Mesenchymal stem cell (in vitro differentiated cells and primary cell): ENCODE measurements at regions not wholly inside any gene's neighbourhood (a gene's known extent, or its start where the extent isn't known, plus 50 kb on each side); places are given as distances from the start of the nearest gene placed in this dataset.

Experiments
- DNase-seq: peaks from one replicate; pipeline ENCODE4 v3.0.0-alpha.2; 2013
- H2AFZ ChIP-seq: one replicate; pipeline ENCODE4 v1.6.1; 2013; ENCODE audit warnings: low read depth, mild to moderate bottlenecking, control low read depth, inconsistent platforms, low read length, moderate library complexity
- H2AK5ac ChIP-seq: 2 replicates; pipeline ENCODE4 v1.6.1; 2013; ENCODE audit warnings: low read length, moderate library complexity, mild to moderate bottlenecking, inconsistent platforms; ENCODE audit not compliant: severe bottlenecking
- H2BK120ac ChIP-seq: one replicate; pipeline ENCODE4 v1.6.1; 2013; ENCODE audit warnings: low read depth, mild to moderate bottlenecking, inconsistent platforms, low read length, moderate library complexity
- H2BK12ac ChIP-seq, 2 experiments: one replicate each; pipeline ENCODE4 v1.6.1; 2013; ENCODE audit warnings: inconsistent platforms in 2 of 2, low read length in 2 of 2, mild to moderate bottlenecking in 2 of 2, moderate library complexity in 2 of 2, control low read depth in 1 of 2
- H2BK15ac ChIP-seq: one replicate; pipeline ENCODE4 v1.6.1; 2013; ENCODE audit warnings: mild to moderate bottlenecking, low read depth, inconsistent platforms; ENCODE audit not compliant: poor library complexity, severe bottlenecking
- H2BK5ac ChIP-seq: 2 replicates; pipeline ENCODE4 v1.6.1; 2013; ENCODE audit warnings: low read depth, mild to moderate bottlenecking, low read length, control low read depth, inconsistent platforms; ENCODE audit not compliant: poor library complexity, severe bottlenecking
- H3K14ac ChIP-seq, 2 experiments: one replicate each; pipeline ENCODE4 v1.6.1; 2013; ENCODE audit warnings: inconsistent platforms in 2 of 2, low read length in 2 of 2, control low read depth in 1 of 2, mild to moderate bottlenecking in 1 of 2, moderate library complexity in 1 of 2
- H3K18ac ChIP-seq, 2 experiments: one replicate each; pipeline ENCODE4 v1.6.1; 2013; ENCODE audit warnings: inconsistent platforms in 2 of 2, low read length in 2 of 2, control low read depth in 1 of 2, low read depth in 1 of 2, mild to moderate bottlenecking in 1 of 2
- H3K23ac ChIP-seq, 2 experiments: one replicate each; pipeline ENCODE4 v1.6.1; 2013; ENCODE audit warnings: inconsistent platforms in 2 of 2, low read length in 2 of 2, mild to moderate bottlenecking in 2 of 2, moderate library complexity in 2 of 2, control low read depth in 1 of 2
- H3K27ac ChIP-seq: 2 replicates; pipeline ENCODE4 v1.5.1; 2013; ENCODE audit warnings: mild to moderate bottlenecking, moderate library complexity, low read length, control low read depth, inconsistent platforms; ENCODE audit not compliant: poor library complexity, severe bottlenecking
- H3K27me3 ChIP-seq, 2 experiments: 2 replicates each; pipeline versions ENCODE4 v1.6.1 to v1.7.0; 2013; ENCODE audit warnings: low read length in 2 of 2, mild to moderate bottlenecking in 2 of 2, moderate library complexity in 2 of 2, control low read depth in 1 of 2, inconsistent platforms in 1 of 2; ENCODE audit not compliant: control insufficient read depth in 1 of 2, insufficient read depth in 1 of 2
- H3K36me3 ChIP-seq, 2 experiments: 2 replicates each; pipeline versions ENCODE4 v1.6.1 to v1.7.0; 2013; ENCODE audit warnings: low read length in 2 of 2, control low read depth in 1 of 2, inconsistent platforms in 1 of 2, low read depth in 1 of 2, mild to moderate bottlenecking in 1 of 2; ENCODE audit not compliant: insufficient read depth in 2 of 2, control insufficient read depth in 1 of 2
- H3K4ac ChIP-seq, 2 experiments: one replicate each; pipeline ENCODE4 v1.6.1; 2013; ENCODE audit warnings: inconsistent platforms in 2 of 2, low read length in 2 of 2, mild to moderate bottlenecking in 2 of 2, moderate library complexity in 2 of 2, control low read depth in 1 of 2, low read depth in 1 of 2
- H3K4me1 ChIP-seq: 2 replicates; pipeline ENCODE4 v1.6.1; 2013; ENCODE audit warnings: low read depth, low read length, control low read depth; ENCODE audit not compliant: control insufficient read depth, insufficient read depth
- H3K4me2 ChIP-seq: 2 replicates; pipeline ENCODE4 v1.6.1; 2013; ENCODE audit warnings: low read length, mild to moderate bottlenecking, inconsistent platforms; ENCODE audit not compliant: poor library complexity, severe bottlenecking
- H3K4me3 ChIP-seq, 2 experiments: 2 replicates each; pipeline versions ENCODE4 v1.5.1 to v1.7.0; 2013; ENCODE audit warnings: low read length in 2 of 2, mild to moderate bottlenecking in 2 of 2, control low read depth in 1 of 2, low read depth in 1 of 2; ENCODE audit not compliant: insufficient read depth in 1 of 2
- H3K79me1 ChIP-seq: replicated peaks from 2 replicates; pipeline ENCODE4 v1.6.1; 2013; ENCODE audit warnings: mild to moderate bottlenecking, control low read depth, low read length, inconsistent platforms; ENCODE audit not compliant: poor library complexity, severe bottlenecking
- H3K9ac ChIP-seq: 2 replicates; pipeline ENCODE4 v1.7.0; 2013; ENCODE audit warnings: mild to moderate bottlenecking, low read length, moderate library complexity
- H3K9me3 ChIP-seq: 2 replicates; pipeline ENCODE4 v1.7.0; 2013; ENCODE audit warnings: mild to moderate bottlenecking, low read length; ENCODE audit not compliant: control insufficient read depth
- H4K8ac ChIP-seq: one replicate; pipeline ENCODE4 v1.6.1; 2013; ENCODE audit warnings: inconsistent platforms, mild to moderate bottlenecking, low read length, moderate library complexity
- H4K91ac ChIP-seq: one replicate; pipeline ENCODE4 v1.6.1; 2013; ENCODE audit warnings: mild to moderate bottlenecking, low read length, inconsistent platforms
- WGBS: methylation state at CpG from one replicate; pipeline ENCODE4 v1.1.7; 2013; ENCODE audit warnings: mixed read lengths; 5-methylcytosine and 5-hydroxymethylcytosine counted together

DNA sequence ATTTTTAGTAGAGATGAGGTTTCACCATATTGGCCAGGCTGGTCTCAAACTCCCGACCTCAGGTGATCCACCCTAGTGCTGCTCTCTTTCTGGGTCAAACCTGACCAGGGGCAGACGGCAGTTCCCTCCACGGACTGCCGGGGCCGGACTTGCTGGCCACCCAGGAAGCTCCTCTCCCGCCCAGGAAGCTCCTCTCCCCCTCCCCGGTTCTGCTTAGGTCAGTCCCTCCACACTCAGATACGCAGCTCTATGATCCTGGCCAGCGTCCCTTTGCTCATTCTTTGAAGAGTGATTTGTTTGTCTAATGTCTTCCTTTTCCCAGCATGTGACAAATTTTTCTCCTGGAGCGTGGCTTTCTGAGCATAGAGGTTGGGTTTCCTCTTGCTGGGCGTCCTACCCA, 125.3 kb upstream of the B3GAT1 start:
- Histone ChIP-seq H3K4me1 (no peaks in the 10 kb centered on the region), H3K4me2 (no peak overlapping the region), H4K91ac (no peak overlapping the region), H2AFZ (no peak overlapping the region), H3K9me3 (no peaks in the 10 kb centered on the region), H3K9ac (no peak overlapping the region), H3K4me3 (no peak overlapping the region), H2AK5ac (no peak overlapping the region), H3K36me3 (peaks cover 0 to 3% of the 10 kb centered on the region in 2 experiments), H3K4ac (no peak overlapping the region), H2BK5ac (no peak overlapping the region), H3K79me1 (no peaks in the 10 kb centered on the region), H4K8ac (no peak overlapping the region), H3K27me3 (no peaks in the 10 kb centered on the region), H3K23ac (no peak overlapping the region), H2BK15ac (no peak overlapping the region), H3K27ac (no peak overlapping the region), H3K18ac (no peak overlapping the region), H2BK12ac (no peak overlapping the region), H2BK120ac (no peak overlapping the region), H3K14ac (no peak overlapping the region)
- no peak for DNase-seq
- WGBS: 82% methylated on average over 9 of the region's 11 CpGs

DNA sequence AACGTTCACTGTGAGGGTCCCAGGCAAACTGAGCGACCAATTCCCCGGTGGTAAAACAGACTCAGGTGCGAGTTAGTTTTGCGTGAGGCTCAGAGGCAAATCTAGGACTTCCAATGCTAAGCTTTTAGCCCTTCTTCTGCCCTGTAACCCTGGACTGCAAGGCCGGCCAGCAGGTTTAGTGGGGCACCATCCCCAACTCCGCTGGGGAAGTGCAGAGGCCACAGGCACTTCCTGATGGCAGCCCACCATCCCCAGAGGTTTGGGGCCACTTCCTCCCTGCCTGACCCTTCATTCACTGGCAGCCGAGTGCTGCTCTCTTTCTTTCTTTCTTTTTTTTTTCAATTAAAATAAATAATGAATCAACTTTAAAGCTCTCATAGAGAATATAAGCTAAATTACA, 124.6 kb upstream of the B3GAT1 start:
- Histone ChIP-seq H3K79me1 (no peaks in the 10 kb centered on the region), H3K36me3 (no peaks in the 10 kb centered on the region), H2BK15ac (no peak overlapping the region), H2BK5ac (no peak overlapping the region), H2AFZ (no peak overlapping the region), H4K8ac (no peak overlapping the region), H3K14ac (no peak overlapping the region), H3K4me1 (no peaks in the 10 kb centered on the region), H4K91ac (no peak overlapping the region), H2AK5ac (no peak overlapping the region), H3K9ac (no peak overlapping the region), H3K4me3 (no peak overlapping the region), H3K9me3 (no peaks in the 10 kb centered on the region), H2BK12ac (no peak overlapping the region), H3K27ac (no peak overlapping the region), H3K27me3 (no peaks in the 10 kb centered on the region), H2BK120ac (no peak overlapping the region), H3K18ac (no peak overlapping the region), H3K23ac (no peak overlapping the region), H3K4me2 (no peak overlapping the region), H3K4ac (no peak overlapping the region)
- no peak for DNase-seq
- 85% methylated on average over 7 of the region's 8 CpGs for WGBS

DNA sequence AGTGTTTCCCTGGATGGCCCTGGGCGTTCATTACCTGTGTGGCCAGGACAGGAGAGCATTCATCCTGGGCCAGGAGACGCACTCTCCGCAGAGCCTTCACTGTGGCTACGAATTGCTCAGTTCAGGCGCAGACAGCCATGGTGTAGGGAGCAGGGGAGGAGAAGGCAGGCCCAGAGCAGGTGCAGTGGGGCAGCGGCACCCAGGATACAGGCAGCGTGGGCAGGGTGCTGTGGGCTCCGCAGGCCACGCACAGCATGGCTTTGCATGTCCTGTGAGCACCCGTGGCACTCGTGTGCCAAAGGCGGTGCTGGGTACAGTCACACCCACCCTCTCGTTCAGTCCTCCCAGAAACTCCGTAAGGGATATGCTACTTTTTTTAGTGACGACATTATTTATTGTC, 124.2 kb upstream of the B3GAT1 start:
- H4K8ac ChIP-seq: no peak overlapping the region
- no peak overlapping the region for H2AFZ ChIP-seq
- H3K9me3 ChIP-seq: no peaks in the 10 kb centered on the region
- no peak overlapping the region for H4K91ac ChIP-seq
- no peaks in the 10 kb centered on the region for H3K4me1 ChIP-seq
- H3K36me3 ChIP-seq: no peaks in the 10 kb centered on the region
- no peak overlapping the region for H2BK12ac ChIP-seq
- no peak overlapping the region for H3K4me3 ChIP-seq
- H3K23ac ChIP-seq: no peak overlapping the region
- H3K27ac ChIP-seq: no peak overlapping the region
- no peak for DNase-seq
- H2AK5ac ChIP-seq: no peak overlapping the region
- no peaks in the 10 kb centered on the region for H3K27me3 ChIP-seq
- no peak overlapping the region for H3K4me2 ChIP-seq
- no peak overlapping the region for H3K9ac ChIP-seq
- no peak overlapping the region for H3K4ac ChIP-seq
- WGBS: 87% methylated on average over 15 of the region's 15 CpGs
- H3K79me1 ChIP-seq: no peaks in the 10 kb centered on the region
- no peak overlapping the region for H3K14ac ChIP-seq
- H2BK15ac ChIP-seq: no peak overlapping the region
- no peak overlapping the region for H2BK5ac ChIP-seq
- no peak overlapping the region for H2BK120ac ChIP-seq
- H3K18ac ChIP-seq: no peak overlapping the region

DNA sequence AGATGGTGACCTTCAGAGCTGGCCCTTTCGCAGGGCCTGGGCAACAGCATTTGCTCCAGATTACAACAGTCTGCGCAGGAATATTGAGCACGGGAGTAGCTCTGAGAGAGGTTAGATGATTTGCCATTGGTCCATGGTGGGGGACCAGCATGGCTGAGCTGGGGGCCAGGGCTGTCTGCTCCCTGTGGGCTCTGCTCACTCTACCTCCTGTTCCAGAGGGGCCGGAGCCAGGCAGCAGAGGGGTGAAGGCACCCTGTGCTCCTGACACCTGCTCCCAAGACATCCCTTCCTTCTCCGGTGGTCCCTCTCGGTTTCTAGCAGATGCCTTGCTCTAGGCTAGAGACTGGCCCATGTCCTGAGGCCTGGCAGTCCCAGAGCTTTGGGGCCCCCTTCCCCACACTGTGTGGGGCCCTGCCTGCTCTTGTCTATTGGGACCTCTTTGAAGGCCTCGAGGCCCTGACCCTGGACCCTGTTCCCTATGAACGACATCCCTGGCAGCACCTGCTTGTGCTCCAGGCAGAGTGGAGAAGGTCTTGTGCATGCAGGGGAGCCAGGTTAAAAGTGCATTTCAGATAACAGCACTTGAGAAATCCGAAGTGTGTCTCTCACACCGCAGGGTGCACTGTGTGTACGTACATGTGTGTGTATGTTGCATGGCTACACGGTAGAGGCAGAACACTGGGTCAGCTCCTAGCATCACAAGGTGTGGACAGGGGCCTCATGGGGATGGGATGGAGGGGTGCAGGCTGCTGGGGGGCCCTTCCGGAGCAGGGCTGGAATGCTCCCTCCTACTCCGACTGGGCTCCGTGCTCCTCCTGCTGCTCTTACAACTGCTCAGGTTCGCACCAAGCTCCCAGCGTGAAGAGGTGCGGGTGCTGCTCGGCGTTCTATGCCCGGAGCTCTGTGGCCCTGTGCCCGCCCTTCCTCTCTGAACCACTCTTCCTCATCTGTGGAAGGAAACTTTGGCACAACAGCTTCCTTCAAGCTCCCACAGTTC, 123.3 kb upstream of the B3GAT1 start:
- Histone ChIP-seq H3K4me3 (no peak overlapping the region), H3K4me2 (no peak overlapping the region), H3K4me1 (no peaks in the 10 kb centered on the region), H3K23ac (no peak overlapping the region), H2BK5ac (no peak overlapping the region), H2BK15ac (no peak overlapping the region), H3K9me3 (no peaks in the 10 kb centered on the region), H2AK5ac (no peak overlapping the region), H4K8ac (no peak overlapping the region), H3K4ac (no peak overlapping the region), H3K27ac (no peak overlapping the region), H3K9ac (no peak overlapping the region), H4K91ac (no peak overlapping the region), H3K14ac (no peak overlapping the region), H2BK120ac (no peak overlapping the region), H3K27me3 (no peaks in the 10 kb centered on the region), H3K36me3 (no peaks in the 10 kb centered on the region), H3K18ac (no peak overlapping the region), H2AFZ (no peak overlapping the region), H2BK12ac (no peak overlapping the region), H3K79me1 (no peaks in the 10 kb centered on the region)
- DNase-seq: no peak
- 85% methylated on average over 22 of the region's 22 CpGs for WGBS
